Hepatocyte (in vitro differentiated cells): ENCODE measurements at regions not wholly inside any gene's neighbourhood (a gene's known extent, or its start where the extent isn't known, plus 50 kb on each side); places are given as distances from the start of the nearest gene placed in this dataset.

Experiments
- DNase-seq: peaks from one replicate; pipeline ENCODE4 v3.0.0-alpha.2; 2016; ENCODE audit warnings: low spot score
- H2AFZ ChIP-seq: fragments of 200-600 bp; sonication (generic); 2 replicates; pipeline ENCODE4 v1.6.0; 2016; ENCODE audit warnings: antibody characterized with exemption, mild to moderate bottlenecking
- H3K27ac ChIP-seq: fragments of 200-600 bp; sonication (generic); 2 replicates; pipeline ENCODE4 v1.5.1; 2016; ENCODE audit warnings: mild to moderate bottlenecking
- H3K27me3 ChIP-seq: fragments of 200-600 bp; sonication (generic); 2 replicates; pipeline ENCODE4 v1.6.1; 2016
- H3K36me3 ChIP-seq: fragments of 200-600 bp; sonication (generic); replicated peaks from 2 replicates; pipeline ENCODE4 v1.5.1; 2016; ENCODE audit warnings: low read depth; ENCODE audit not compliant: insufficient read depth
- H3K4me1 ChIP-seq: fragments of 200-600 bp; sonication (generic); 2 replicates; pipeline ENCODE4 v1.5.1; 2016; ENCODE audit warnings: mild to moderate bottlenecking, moderate library complexity; ENCODE audit not compliant: insufficient read depth
- H3K4me2 ChIP-seq: fragments of 200-600 bp; sonication (generic); 2 replicates; pipeline ENCODE4 v1.6.0; 2016
- H3K4me3 ChIP-seq: fragments of 200-600 bp; sonication (generic); 2 replicates; pipeline ENCODE4 v1.5.1; 2016; ENCODE audit warnings: mild to moderate bottlenecking
- H3K79me2 ChIP-seq: fragments of 200-600 bp; sonication (generic); 2 replicates; pipeline ENCODE4 v1.6.0; 2017; ENCODE audit warnings: mild to moderate bottlenecking
- H3K9me2 ChIP-seq: fragments of 200-600 bp; sonication (generic); replicated peaks from 2 replicates; pipeline ENCODE4 v1.6.0; 2017; ENCODE audit warnings: mild to moderate bottlenecking; ENCODE audit not compliant: insufficient read depth
- H3K9me3 ChIP-seq: fragments of 200-600 bp; sonication (generic); 2 replicates; pipeline ENCODE4 v1.5.1; 2016; ENCODE audit warnings: low read depth, mild to moderate bottlenecking
- H4K20me1 ChIP-seq: fragments of 200-600 bp; sonication (generic); 2 replicates; pipeline ENCODE4 v1.6.0; 2016; ENCODE audit warnings: mild to moderate bottlenecking; ENCODE audit not compliant: insufficient read depth, poor library complexity, severe bottlenecking
- EZH2 ChIP-seq: fragments of 200-600 bp; sonication (generic); IDR thresholded peaks from 2 replicates; pipeline ENCODE4 v1.6.1; 2016; ENCODE audit warnings: antibody characterized with exemption, mild to moderate bottlenecking, borderline replicate concordance
- EZH2phosphoT487 ChIP-seq: fragments of 200-600 bp; sonication (generic); IDR thresholded peaks from one replicate; pipeline ENCODE4 v1.6.1; 2018; ENCODE audit warnings: antibody characterized with exemption, mild to moderate bottlenecking, low read depth, moderate library complexity; ENCODE audit not compliant: unreplicated experiment, severe bottlenecking
- WGBS: methylation state at CpG from one replicate; pipeline ENCODE4 v1.1.6; 2016; ENCODE audit warnings: low lambda C conversion rate; ENCODE audit errors: missing lambda C conversion rate; 5-methylcytosine and 5-hydroxymethylcytosine counted together
- TF ChIP-seq, protein P1 (sequence below): fragments of 200-600 bp; sonication (generic); IDR thresholded peaks from 2 replicates; pipeline ENCODE4 v1.5.1; 2016; ENCODE audit warnings: antibody characterized with exemption, mild to moderate bottlenecking; ENCODE audit not compliant: poor library complexity

DNA sequence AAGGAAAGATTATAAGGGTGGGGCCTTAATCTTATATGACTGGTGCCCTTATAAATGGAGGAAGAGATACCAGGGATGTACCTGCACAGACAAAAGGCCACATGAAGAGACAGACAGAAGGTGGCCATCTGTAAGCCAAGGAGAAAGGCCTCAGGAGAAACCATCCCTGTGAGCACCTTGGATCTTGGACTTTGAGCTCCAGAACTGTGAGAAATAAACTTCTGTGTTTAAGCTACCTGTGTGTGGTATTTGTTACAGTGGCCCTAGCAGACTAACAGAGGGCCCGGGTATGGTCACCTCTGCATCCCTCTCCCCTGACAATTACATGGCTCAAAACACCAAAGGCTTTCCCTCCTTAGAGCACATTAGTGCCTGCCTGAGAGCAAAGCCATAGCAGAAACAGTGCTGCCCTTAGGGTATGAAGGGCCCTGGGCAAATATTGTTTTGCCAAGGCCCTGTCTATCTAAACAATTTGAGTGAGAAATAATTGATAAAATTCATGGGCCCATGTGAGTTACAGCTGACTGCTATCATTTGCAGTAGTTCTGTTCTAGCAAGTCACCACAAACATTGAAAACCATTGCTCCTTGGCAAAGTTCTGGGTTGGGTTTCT lies 109.3 kb upstream of the MYCN start:
- TF ChIP-seq EZH2 (no peak), EZH2phosphoT487 (no peak)
- TF ChIP-seq, protein P1, sequence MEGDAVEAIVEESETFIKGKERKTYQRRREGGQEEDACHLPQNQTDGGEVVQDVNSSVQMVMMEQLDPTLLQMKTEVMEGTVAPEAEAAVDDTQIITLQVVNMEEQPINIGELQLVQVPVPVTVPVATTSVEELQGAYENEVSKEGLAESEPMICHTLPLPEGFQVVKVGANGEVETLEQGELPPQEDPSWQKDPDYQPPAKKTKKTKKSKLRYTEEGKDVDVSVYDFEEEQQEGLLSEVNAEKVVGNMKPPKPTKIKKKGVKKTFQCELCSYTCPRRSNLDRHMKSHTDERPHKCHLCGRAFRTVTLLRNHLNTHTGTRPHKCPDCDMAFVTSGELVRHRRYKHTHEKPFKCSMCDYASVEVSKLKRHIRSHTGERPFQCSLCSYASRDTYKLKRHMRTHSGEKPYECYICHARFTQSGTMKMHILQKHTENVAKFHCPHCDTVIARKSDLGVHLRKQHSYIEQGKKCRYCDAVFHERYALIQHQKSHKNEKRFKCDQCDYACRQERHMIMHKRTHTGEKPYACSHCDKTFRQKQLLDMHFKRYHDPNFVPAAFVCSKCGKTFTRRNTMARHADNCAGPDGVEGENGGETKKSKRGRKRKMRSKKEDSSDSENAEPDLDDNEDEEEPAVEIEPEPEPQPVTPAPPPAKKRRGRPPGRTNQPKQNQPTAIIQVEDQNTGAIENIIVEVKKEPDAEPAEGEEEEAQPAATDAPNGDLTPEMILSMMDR: no peak
- 54% methylated on average over 1 of the region's 1 CpG for WGBS
- Histone ChIP-seq H3K4me3 (no peak overlapping the region), H3K9me3 (no peaks in the 10 kb centered on the region), H4K20me1 (no peaks in the 10 kb centered on the region), H3K79me2 (no peaks in the 10 kb centered on the region), H2AFZ (no peak overlapping the region), H3K27ac (peak overlapping the region; percentile 12), H3K27me3 (no peaks in the 10 kb centered on the region), H3K4me1 (peaks cover 11% of the 10 kb centered on the region), H3K9me2 (no peaks in the 10 kb centered on the region), H3K4me2 (no peak overlapping the region), H3K36me3 (no peaks in the 10 kb centered on the region)
- no peak for DNase-seq

DNA sequence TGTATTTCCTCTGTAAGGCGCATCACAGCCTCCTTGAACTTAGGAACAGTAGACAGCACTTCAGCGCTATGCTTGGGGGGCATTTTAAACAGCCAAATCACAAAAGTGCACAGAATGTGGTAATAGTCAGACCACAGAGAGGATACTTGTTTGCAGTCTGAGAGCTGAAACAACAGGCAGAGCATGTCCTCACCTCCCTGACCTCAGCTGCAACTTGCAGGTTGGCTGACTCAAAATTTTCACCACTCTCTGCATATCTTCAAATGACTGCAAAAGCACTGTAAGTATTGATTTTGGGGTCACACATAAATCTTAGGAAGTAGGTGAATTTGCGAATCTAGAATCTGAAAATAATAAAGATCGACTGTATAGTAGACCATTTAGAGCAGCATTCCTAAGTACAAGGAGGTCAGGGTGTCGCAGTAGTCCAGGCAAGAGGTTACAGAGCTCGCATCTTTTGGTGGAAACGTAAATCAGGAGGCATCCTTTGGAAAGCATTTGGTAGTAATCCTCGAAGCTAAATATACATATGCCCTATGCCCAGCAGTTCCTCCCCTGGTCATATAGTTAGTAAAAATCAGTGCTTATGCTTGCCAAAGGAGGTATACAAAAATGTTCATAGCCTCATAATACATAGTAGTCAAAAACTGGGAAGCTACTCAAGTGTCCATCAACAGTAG lies 108.2 kb upstream of the MYCN start:
- no peaks in the 10 kb centered on the region for H3K9me3 ChIP-seq
- no peak for DNase-seq
- H3K27ac ChIP-seq: no peak overlapping the region
- H3K9me2 ChIP-seq: no peaks in the 10 kb centered on the region
- no peak overlapping the region for H2AFZ ChIP-seq
- H3K36me3 ChIP-seq: no peaks in the 10 kb centered on the region
- H3K4me3 ChIP-seq: no peak overlapping the region
- no peak for TF ChIP-seq EZH2phosphoT487
- no peak for TF ChIP-seq EZH2
- TF ChIP-seq, protein P1: no peak
- H3K27me3 ChIP-seq: no peaks in the 10 kb centered on the region
- no peak overlapping the region for H3K4me2 ChIP-seq
- H3K79me2 ChIP-seq: no peaks in the 10 kb centered on the region
- WGBS: 86% methylated on average over 8 of the region's 8 CpGs
- peaks cover 6% of the 10 kb centered on the region for H3K4me1 ChIP-seq
- H4K20me1 ChIP-seq: no peaks in the 10 kb centered on the region

DNA sequence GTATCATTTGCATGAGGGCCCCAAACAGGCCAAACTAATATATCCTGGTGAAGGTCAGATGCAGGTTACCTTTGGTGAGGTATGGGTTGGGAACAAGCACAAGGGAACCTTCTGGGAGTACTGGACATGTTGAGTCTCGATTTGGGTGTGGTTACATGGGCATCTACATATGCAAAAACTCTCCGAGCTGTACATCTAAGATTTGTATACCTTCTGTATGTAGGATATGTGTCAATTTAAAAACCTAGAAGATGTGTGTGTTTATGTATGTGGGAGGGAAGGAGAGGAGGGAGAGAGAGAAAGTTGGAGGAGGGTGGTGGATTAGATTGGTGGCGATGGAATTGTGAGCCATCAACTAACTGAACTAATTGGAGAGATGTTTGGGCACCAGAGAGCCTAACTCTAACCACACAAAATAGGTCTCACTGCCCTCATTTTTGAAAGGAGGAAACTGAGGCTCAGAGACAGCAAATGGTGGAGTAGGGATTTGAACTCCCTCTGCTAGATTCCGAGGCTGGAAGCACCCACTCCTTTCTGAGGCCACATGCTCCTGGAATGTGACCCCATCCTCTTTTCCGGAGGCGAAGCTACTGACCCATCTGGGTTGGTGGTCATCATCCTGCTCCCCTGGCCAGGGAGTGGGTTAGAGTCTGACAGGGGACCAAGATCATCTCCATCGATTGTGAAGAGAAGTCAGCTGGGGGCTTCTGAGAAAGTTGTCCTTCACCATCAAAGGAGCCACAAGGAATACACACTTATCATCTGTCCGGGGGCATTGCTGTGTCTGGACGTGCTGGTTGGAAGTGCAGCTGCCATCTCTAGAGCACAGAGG lies 107.3 kb upstream of the MYCN start:
- Histone ChIP-seq H4K20me1 (no peaks in the 10 kb centered on the region), H2AFZ (no peak overlapping the region), H3K4me3 (no peak overlapping the region), H3K4me1 (peaks cover 6% of the 10 kb centered on the region), H3K27me3 (no peaks in the 10 kb centered on the region), H3K27ac (no peak overlapping the region), H3K36me3 (no peaks in the 10 kb centered on the region), H3K9me2 (no peaks in the 10 kb centered on the region), H3K9me3 (no peaks in the 10 kb centered on the region), H3K4me2 (no peak overlapping the region), H3K79me2 (no peaks in the 10 kb centered on the region)
- DNase-seq: no peak
- WGBS: 93% methylated on average over 9 of the region's 9 CpGs
- TF ChIP-seq EZH2phosphoT487: no peak

DNA sequence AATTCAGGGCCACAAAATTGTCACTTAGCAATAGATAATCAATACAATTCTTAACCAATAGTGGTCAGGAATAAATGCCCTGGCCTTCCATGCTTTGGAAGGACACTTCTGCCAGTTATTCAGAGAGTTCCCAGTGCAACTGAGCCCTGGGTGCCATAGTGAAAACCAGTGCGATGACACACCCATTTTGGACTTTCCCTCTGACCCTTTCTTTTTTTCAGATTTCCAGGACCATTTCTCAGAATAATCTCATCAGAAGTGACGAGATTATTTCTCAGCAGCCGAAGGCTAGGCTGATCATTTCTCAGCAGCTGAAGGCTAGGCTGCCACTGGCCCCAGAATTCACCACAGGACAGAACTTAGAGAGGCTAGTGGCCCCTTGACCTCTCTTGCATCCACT lies 106.6 kb upstream of the MYCN start:
- Histone ChIP-seq H3K27me3 (no peaks in the 10 kb centered on the region), H3K27ac (no peak overlapping the region), H2AFZ (no peak overlapping the region), H3K4me3 (no peak overlapping the region), H4K20me1 (no peaks in the 10 kb centered on the region), H3K36me3 (no peaks in the 10 kb centered on the region), H3K9me2 (no peaks in the 10 kb centered on the region), H3K79me2 (no peaks in the 10 kb centered on the region), H3K4me1 (peaks cover 6% of the 10 kb centered on the region), H3K9me3 (no peaks in the 10 kb centered on the region), H3K4me2 (no peak overlapping the region)
- TF ChIP-seq, protein P1: no peak
- TF ChIP-seq EZH2 (no peak), EZH2phosphoT487 (no peak)
- WGBS: 97% methylated on average over 3 of the region's 3 CpGs
- DNase-seq: no peak
